Cardiac fibroblast (primary cell): ENCODE measurements at regions not wholly inside any gene's neighbourhood (a gene's known extent, or its start where the extent isn't known, plus 50 kb on each side); places are given as distances from the start of the nearest gene placed in this dataset.

Experiments used
- DNase-seq, 2 donors: peaks; one replicate each; pipeline versions ENCODE4 v3.0.0 to v3.0.0-alpha.2; 2010; ENCODE audit warnings: low read depth in 2 of 2
- H3K4me3 ChIP-seq, 2 donors: replicated peaks in 1 of 2; 1 replicate in 1 of 2; 2 replicates in 1 of 2; pipeline ENCODE4 v1.5.1; 2011; ENCODE audit warnings: low read depth in 2 of 2, low read length in 2 of 2, mild to moderate bottlenecking in 2 of 2, moderate library complexity in 1 of 2
- CTCF ChIP-seq: IDR thresholded peaks from one replicate; pipeline ENCODE4 v1.5.1; 2011; ENCODE audit warnings: low read depth, mild to moderate bottlenecking, low read length, inconsistent platforms

- no peak for DNase-seq
- TF ChIP-seq CTCF, result no peak
- H3K4me3 ChIP-seq, result no peak overlapping the region
These were observed 247.8 kb downstream of the TEX29 start for GRCh38 chr13:111568290-111568689.

GRCh38 chr13:111570911-111571310 lies 250.5 kb downstream of the TEX29 start:
- no peak overlapping the region for H3K4me3 ChIP-seq
- no peak for TF ChIP-seq CTCF
- no peak for DNase-seq

- no peak overlapping the region for H3K4me3 ChIP-seq
- TF ChIP-seq CTCF, result no peak
- no peak for DNase-seq
These were observed 252.7 kb downstream of the TEX29 start for GRCh38 chr13:111572956-111573761.

- no peak for DNase-seq
- no peak for TF ChIP-seq CTCF
- no peak overlapping the region for H3K4me3 ChIP-seq
These were observed 253.4 kb downstream of the TEX29 start for GRCh38 chr13:111573801-111574200.

- no peak for TF ChIP-seq CTCF
- DNase-seq, result no peak
- H3K4me3 ChIP-seq, result no peak overlapping the region
These were observed 254.8 kb downstream of the TEX29 start for GRCh38 chr13:111575276-111575675.

GRCh38 chr13:111575719-111576118 lies 255.3 kb downstream of the TEX29 start:
- H3K4me3 ChIP-seq, result no peak overlapping the region
- TF ChIP-seq CTCF, result no peak
- no peak for DNase-seq
